Spleen (tissue), 11 donors: ENCODE measurements at regions not wholly inside any gene's neighbourhood (a gene's known extent, or its start where the extent isn't known, plus 50 kb on each side); places are given as distances from the start of the nearest gene placed in this dataset.

Source experiments
- DNase-seq: peaks from one replicate; pipeline ENCODE4 v3.0.0-alpha.2; 2020
- H3K27ac ChIP-seq, 8 donors: fragments of 200-600 bp; sonication (generic) in 7 of 8; 1 replicate in 4 of 8; 2 replicates in 4 of 8; pipeline versions ENCODE4 v1.5.0 to v1.8.0; 2016 to 2021; ENCODE audit warnings: inconsistent platforms in 4 of 8, mild to moderate bottlenecking in 4 of 8, moderate library complexity in 1 of 8
- H3K27me3 ChIP-seq, 7 donors: fragments of 200-600 bp; sonication (generic) in 6 of 7; replicated peaks in 1 of 7; 1 replicate in 4 of 7; 2 replicates in 3 of 7; pipeline versions ENCODE4 v1.5.0 to v1.8.0; 2016 to 2021; ENCODE audit warnings: inconsistent platforms in 3 of 7, mild to moderate bottlenecking in 1 of 7
- H3K36me3 ChIP-seq, 6 donors: fragments of 200-600 bp; sonication (generic) in 5 of 6; 1 replicate in 4 of 6; 2 replicates in 2 of 6; pipeline versions ENCODE4 v1.5.0 to v1.8.0; 2016 to 2021; ENCODE audit warnings: inconsistent platforms in 2 of 6
- H3K4me1 ChIP-seq, 6 donors: fragments of 200-600 bp; sonication (generic) in 5 of 6; 1 replicate in 3 of 6; 2 replicates in 3 of 6; pipeline versions ENCODE4 v1.5.0 to v1.8.0; 2016 to 2021; ENCODE audit warnings: inconsistent platforms in 3 of 6
- H3K4me3 ChIP-seq, 8 donors: fragments of 200-600 bp; sonication (generic) in 7 of 8; 1 replicate in 4 of 8; 2 replicates in 4 of 8; pipeline versions ENCODE4 v1.5.0 to v1.8.0; 2016 to 2021; ENCODE audit warnings: inconsistent platforms in 4 of 8, mild to moderate bottlenecking in 4 of 8, moderate library complexity in 2 of 8
- H3K9me3 ChIP-seq, 8 donors: fragments of 200-600 bp; sonication (generic) in 7 of 8; 1 replicate in 4 of 8; 2 replicates in 4 of 8; pipeline versions ENCODE4 v1.5.0 to v1.8.0; 2016 to 2021; ENCODE audit warnings: inconsistent platforms in 4 of 8
- POLR2A ChIP-seq, 3 donors: fragments of 450-650 bp; IDR thresholded peaks; one replicate each; pipeline ENCODE4 v1.5.1; 2017; ENCODE audit warnings: antibody characterized with exemption in 3 of 3, mild to moderate bottlenecking in 1 of 3
- POLR2AphosphoS5 ChIP-seq, 3 donors: sonication (generic); formaldehyde crosslinking; IDR thresholded peaks; one replicate each; pipeline ENCODE4 v1.5.1; 2017; ENCODE audit warnings: antibody characterized with exemption in 3 of 3
- WGBS, 5 donors: extraction: QIAGEN DNeasy Blood & Tissue Kit in 3 of 5; methylation state at CpG; one replicate each; pipeline versions ENCODE4 v1.1.5 to v1.1.7; 2013 to 2018; 5-methylcytosine and 5-hydroxymethylcytosine counted together
- intact Hi-C: fragments of 100-400 bp; cut with DNase I; formaldehyde crosslinking; loops from one replicate; pipeline ENCODE4 v1.15.0; 2023; ENCODE audit warnings: low total_unique reads
- TF ChIP-seq, protein P1 (sequence below), 11 experiments: fragments of 200-600 bp in 7 of 11; fragments of 450-650 bp in 4 of 11; sonication (generic) in 4 of 11; IDR thresholded peaks in 8 of 11; conservative IDR thresholded peaks in 3 of 11; 1 replicate in 7 of 11; 2 replicates in 4 of 11; pipeline versions ENCODE4 v1.4.0 to v1.8.0; 2016 to 2021; ENCODE audit warnings: antibody characterized with exemption in 11 of 11, inconsistent platforms in 4 of 11, mild to moderate bottlenecking in 1 of 11
- donor health status: healthy with polysubstance abuse.
- donor health status: DM: no; HTN: no; CAD: no; lungs with moderate emphysema.
- donor health status: DM: no; HTN: no; CAD: no.
- donor health status: Bipolar disorder and iron deficiency.
- donor health status: healthy.
- donor health status: DM: no; HTN: no; CAD: no.
- donor health status: DM: yes; HTN: yes; CAD: no.

DNA sequence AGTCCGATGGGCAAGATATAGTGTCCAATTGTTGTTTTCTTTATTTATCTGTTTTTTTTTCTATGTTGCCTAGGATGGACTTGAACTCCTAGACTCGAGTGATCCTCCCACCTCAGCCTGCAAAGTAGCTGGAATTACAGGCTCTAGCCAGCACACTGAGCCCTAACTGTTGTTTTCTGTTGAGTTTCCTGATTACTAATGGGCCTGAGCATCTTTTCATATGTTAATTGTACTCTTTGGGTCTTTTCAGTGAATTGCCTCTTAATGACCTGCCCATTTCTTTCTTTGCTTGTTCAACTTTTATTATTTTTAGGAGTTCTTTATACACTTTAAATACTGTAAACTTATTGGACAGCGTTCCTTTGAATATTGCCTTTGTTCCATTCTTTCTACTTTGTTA lies 213.0 kb downstream of the HS3ST3B1 start:
- no peaks in the 10 kb centered on the region for H3K36me3 ChIP-seq
- TF ChIP-seq, protein P1, sequence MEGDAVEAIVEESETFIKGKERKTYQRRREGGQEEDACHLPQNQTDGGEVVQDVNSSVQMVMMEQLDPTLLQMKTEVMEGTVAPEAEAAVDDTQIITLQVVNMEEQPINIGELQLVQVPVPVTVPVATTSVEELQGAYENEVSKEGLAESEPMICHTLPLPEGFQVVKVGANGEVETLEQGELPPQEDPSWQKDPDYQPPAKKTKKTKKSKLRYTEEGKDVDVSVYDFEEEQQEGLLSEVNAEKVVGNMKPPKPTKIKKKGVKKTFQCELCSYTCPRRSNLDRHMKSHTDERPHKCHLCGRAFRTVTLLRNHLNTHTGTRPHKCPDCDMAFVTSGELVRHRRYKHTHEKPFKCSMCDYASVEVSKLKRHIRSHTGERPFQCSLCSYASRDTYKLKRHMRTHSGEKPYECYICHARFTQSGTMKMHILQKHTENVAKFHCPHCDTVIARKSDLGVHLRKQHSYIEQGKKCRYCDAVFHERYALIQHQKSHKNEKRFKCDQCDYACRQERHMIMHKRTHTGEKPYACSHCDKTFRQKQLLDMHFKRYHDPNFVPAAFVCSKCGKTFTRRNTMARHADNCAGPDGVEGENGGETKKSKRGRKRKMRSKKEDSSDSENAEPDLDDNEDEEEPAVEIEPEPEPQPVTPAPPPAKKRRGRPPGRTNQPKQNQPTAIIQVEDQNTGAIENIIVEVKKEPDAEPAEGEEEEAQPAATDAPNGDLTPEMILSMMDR (IDR thresholded peaks at IDR 0.05 in 8 of 11, conservative IDR thresholded peaks at IDR 0.05 in 3 of 11), result no peak
- no peak for TF ChIP-seq POLR2A (IDR thresholded peaks at IDR 0.05)
- TF ChIP-seq POLR2AphosphoS5 (IDR thresholded peaks at IDR 0.05), result no peak
- intact Hi-C loops, result no loop called here
- no peak for DNase-seq
- no peak overlapping the region for H3K27ac ChIP-seq
- H3K9me3 ChIP-seq, result peaks cover 0 to 4% (median 0%) of the 10 kb centered on the region in 8 donors
- H3K4me3 ChIP-seq, result no peak overlapping the region
- no peaks in the 10 kb centered on the region for H3K4me1 ChIP-seq
- H3K27me3 ChIP-seq, result no peaks in the 10 kb centered on the region
- 73 to 86% (median 76%) methylated on average over 3 of the region's 3 CpGs for WGBS, 5 donors

- H3K9me3 ChIP-seq, result peaks cover 0 to 8% (median 0%) of the 10 kb centered on the region in 8 donors
- no peaks in the 10 kb centered on the region for H3K36me3 ChIP-seq
- no peaks in the 10 kb centered on the region for H3K27me3 ChIP-seq
- no peak overlapping the region for H3K27ac ChIP-seq
- DNase-seq, result no peak
- no peak for TF ChIP-seq POLR2A (IDR thresholded peaks at IDR 0.05)
- no peak for TF ChIP-seq POLR2AphosphoS5 (IDR thresholded peaks at IDR 0.05)
- TF ChIP-seq, protein P1 (IDR thresholded peaks at IDR 0.05 in 8 of 11, conservative IDR thresholded peaks at IDR 0.05 in 3 of 11), result no peak
- H3K4me1 ChIP-seq, result no peaks in the 10 kb centered on the region
- H3K4me3 ChIP-seq, result no peak overlapping the region
- WGBS, 5 donors, result 75 to 90% (median 83%) methylated on average over 3 of the region's 3 CpGs
- intact Hi-C loops, result no loop called here
These were observed 209.3 kb downstream of the HS3ST3B1 start for GRCh38 chr17:14510136-14510535.

- WGBS, 5 donors, result 85 to 93% (median 89%) methylated on average over 5 of the region's 5 CpGs
- H3K36me3 ChIP-seq, result no peaks in the 10 kb centered on the region
- DNase-seq, result no peak
- TF ChIP-seq, protein P1 (IDR thresholded peaks at IDR 0.05 in 8 of 11, conservative IDR thresholded peaks at IDR 0.05 in 3 of 11), result no peak
- TF ChIP-seq POLR2AphosphoS5 (IDR thresholded peaks at IDR 0.05), result no peak
- no peak for TF ChIP-seq POLR2A (IDR thresholded peaks at IDR 0.05)
- intact Hi-C loops, result no loop called here
- H3K27ac ChIP-seq, result no peak overlapping the region
- H3K9me3 ChIP-seq, result peaks cover 0 to 8% (median 0%) of the 10 kb centered on the region in 8 donors
- no peaks in the 10 kb centered on the region for H3K4me1 ChIP-seq
- H3K4me3 ChIP-seq, result no peak overlapping the region
- no peaks in the 10 kb centered on the region for H3K27me3 ChIP-seq
These were observed 207.3 kb downstream of the HS3ST3B1 start for GRCh38 chr17:14508156-14508555.

GRCh38 chr17:14506364-14506763 lies 205.5 kb downstream of the HS3ST3B1 start:
- no peaks in the 10 kb centered on the region for H3K36me3 ChIP-seq
- H3K27me3 ChIP-seq, result no peaks in the 10 kb centered on the region
- no peak for TF ChIP-seq POLR2A (IDR thresholded peaks at IDR 0.05)
- no peak for TF ChIP-seq POLR2AphosphoS5 (IDR thresholded peaks at IDR 0.05)
- TF ChIP-seq, protein P1 (IDR thresholded peaks at IDR 0.05 in 8 of 11, conservative IDR thresholded peaks at IDR 0.05 in 3 of 11), result no peak
- no peak overlapping the region for H3K4me3 ChIP-seq
- 82 to 88% (median 87%) methylated on average over 5 of the region's 5 CpGs for WGBS, 5 donors
- no peak overlapping the region for H3K27ac ChIP-seq
- intact Hi-C loops, result no loop called here
- no peak for DNase-seq
- H3K4me1 ChIP-seq, result no peaks in the 10 kb centered on the region
- peaks cover 0 to 8% (median 0%) of the 10 kb centered on the region in 8 donors for H3K9me3 ChIP-seq
